DMS153 treated with DMSO at 0.1 percent for 48 hours (cell line): ENCODE measurements at regions not wholly inside any gene's neighbourhood (a gene's known extent, or its start where the extent isn't known, plus 50 kb on each side); places are given as distances from the start of the nearest gene placed in this dataset.

Source experiments
- DNase-seq: peaks from one replicate; lab custom pipeline; 2025; ENCODE audit not compliant: unreplicated experiment; lab: John Stamatoyannopoulos, UW

GRCh38 chr13:74620308-74620707 lies 486.1 kb upstream of the KLF12 start:
- DNase-seq: no peak

DNA sequence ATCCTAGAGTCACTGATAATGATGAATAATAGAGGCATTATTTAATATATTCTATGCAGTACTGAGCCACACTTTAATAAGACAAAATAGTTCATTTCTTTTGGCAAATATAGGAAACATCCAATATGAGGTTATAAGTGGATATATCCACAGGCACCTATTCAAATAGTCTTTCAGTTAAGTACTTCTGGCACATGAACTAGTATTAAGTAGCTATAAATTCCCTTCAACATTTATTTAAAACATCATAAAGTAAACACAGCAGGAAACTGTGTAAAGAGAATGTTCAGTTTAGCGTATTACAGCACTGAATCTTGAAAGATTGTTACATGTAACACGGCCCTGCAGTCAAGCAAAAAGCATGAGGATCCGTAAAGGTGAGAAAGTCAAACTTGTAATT lies 463.3 kb upstream of the KLF12 start:
- no peak for DNase-seq

- no peak for DNase-seq
These were observed 462.5 kb upstream of the KLF12 start for GRCh38 chr13:74596691-74597090.

GRCh38 chr13:74593688-74594087 lies 459.5 kb upstream of the KLF12 start:
- DNase-seq: no peak

DNA sequence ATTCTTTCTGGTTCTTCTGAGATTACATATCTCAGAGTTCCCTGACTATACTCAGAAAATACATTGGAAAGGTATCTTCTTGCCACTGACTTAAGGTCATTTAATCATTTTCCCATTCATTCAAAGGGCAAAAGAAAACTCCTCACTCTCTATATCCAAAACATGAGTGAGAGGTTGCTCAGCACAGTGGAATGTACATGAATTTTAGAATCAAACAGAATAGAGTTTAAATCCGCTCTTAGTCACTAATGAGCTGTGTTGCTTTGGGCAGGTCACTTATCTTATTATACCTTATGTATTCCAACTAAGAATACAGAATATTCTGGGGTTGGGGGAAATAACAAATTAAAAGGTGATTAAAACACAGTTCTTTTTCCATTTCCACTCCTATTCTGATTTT lies 452.6 kb upstream of the KLF12 start:
- no peak for DNase-seq

GRCh38 chr13:74576420-74576819 lies 442.2 kb upstream of the KLF12 start:
- no peak for DNase-seq

GRCh38 chr13:74575729-74576125 lies 441.5 kb upstream of the KLF12 start:
- peak; percentile 27 for DNase-seq

DNA sequence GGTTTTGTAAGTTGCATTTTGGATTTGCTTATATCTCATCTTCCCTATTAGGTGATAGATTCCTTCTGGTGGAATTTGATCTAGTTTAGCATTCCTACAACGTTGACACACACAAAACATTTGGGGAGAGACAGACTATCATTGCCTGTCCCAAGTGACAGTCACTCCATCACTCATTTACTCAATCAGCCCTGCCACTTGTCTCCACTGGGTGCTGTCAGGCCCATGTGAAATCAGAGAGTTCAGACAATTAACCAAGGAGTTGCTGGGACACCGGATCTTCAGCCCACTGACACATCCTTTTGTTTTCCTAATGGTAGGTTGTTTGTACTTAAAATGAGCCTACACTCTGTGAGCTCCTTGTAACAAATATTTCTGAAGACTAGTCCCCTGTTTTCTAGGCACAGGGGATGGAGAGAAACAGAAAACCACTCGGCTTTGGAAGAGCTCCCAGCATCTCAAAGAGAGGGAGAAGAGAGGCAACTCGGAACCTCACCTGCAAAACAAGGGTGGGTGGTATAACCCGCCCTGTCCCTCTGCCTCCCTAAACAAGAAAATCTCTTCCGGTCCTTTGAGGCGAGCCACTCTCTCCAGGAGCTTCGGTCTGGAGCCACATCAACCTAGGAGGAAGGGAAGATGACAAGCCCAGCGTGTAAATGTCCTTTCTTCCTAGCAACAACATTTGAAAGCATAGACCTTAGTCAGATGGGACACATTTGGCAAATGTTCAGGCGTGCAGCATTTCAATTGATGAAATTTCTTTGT lies 440.9 kb upstream of the KLF12 start:
- DNase-seq: no peak

DNA sequence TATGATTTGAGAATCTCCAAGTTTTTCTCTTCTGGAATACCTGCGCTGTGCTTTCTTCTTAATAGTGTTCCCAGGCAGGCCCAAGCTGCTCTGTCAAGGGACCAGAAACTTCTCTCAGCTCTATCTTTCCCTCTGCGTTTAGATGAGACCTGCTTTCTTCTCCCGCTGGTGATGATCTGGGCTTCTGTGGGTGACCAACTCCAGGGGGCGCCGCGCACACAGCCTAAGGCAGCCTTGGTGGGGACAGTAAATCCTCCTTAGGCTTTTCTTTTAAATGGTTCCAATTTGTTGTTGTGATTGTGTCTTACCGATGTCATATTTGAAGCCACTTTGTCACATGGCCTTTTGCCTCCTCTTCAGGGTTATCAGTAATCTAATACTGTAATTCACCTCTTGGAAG lies 439.4 kb upstream of the KLF12 start:
- DNase-seq: no peak

- no peak for DNase-seq
These were observed 437.6 kb upstream of the KLF12 start for GRCh38 chr13:74571811-74572210.

DNA sequence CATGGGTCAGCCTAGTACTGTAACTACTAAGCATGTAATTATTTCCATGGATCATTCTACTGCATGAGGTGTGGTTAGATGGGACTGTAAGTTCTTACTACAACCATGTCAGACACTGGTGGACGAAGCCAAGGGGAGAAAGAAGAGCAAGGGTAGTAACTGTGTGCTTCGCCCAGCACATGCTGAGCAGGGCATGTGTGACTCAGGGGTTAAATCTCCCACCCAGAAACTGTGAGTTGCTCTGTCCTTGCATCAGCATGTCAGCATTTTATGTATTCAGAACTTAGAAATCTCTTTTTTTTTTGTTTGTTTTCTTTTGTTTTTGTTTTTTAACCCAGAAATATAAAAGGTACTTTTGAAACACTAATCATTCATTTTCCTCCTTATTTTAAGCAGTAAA lies 436.6 kb upstream of the KLF12 start:
- DNase-seq: no peak

DNA sequence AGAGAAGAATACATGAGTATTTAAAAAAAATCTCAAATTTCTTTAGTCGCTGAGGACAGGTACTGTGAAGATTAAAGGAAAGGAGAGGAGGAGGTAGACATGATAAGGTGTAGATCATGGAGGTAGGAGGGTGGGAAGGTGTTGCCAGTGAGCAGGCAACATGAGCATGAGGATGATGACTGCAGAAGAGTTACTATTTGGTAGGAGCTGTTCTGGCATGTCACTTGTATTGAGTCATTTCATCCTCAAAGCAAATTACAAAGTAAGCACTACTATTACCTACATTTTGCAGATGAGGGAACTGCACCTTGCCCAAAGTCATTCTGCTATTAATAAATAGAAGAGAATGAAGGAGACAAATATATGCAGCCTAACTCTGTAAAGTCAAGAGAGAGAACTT lies 435.8 kb upstream of the KLF12 start:
- no peak for DNase-seq

DNA sequence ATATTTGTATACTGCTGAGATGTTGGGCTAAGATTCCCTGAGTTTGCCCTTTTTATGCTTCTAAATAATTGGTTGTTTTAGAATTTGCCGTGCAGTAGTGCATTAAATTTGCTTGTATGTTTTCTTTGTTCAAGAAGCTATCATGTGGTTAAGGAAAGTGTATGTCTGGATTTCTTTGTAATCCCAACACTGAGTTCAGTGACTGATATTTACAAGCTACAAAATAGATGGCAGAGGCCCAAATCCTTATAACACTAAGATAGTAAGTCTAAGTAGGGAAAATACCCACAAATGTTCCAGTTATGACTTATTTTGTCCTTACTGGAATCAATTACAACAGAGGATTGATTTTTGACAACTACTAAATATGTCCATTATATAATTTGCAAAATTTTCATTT lies 435.0 kb upstream of the KLF12 start:
- DNase-seq: no peak

- DNase-seq: no peak
These were observed 433.3 kb upstream of the KLF12 start for GRCh38 chr13:74567485-74567884.

GRCh38 chr13:74562381-74562780 lies 428.2 kb upstream of the KLF12 start:
- no peak for DNase-seq

DNA sequence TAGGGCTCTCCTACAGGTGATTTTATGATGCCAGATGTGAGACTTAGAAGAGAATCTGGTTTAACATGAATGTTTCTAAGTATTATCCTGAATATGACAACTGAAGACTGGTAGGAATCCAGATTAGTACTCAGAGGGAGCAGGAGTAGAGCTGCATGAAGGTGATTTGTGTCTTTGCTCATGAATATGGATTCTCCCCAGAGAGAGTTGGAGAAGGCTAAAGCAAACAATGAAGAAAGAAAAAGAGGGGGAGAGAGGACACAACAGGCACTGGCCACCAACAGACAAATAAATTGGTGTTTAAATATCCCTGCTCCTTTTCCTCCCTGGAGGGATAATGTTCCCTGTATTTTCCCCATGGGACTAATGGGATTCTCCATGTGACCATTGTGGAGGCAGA lies 427.0 kb upstream of the KLF12 start:
- no peak for DNase-seq

DNA sequence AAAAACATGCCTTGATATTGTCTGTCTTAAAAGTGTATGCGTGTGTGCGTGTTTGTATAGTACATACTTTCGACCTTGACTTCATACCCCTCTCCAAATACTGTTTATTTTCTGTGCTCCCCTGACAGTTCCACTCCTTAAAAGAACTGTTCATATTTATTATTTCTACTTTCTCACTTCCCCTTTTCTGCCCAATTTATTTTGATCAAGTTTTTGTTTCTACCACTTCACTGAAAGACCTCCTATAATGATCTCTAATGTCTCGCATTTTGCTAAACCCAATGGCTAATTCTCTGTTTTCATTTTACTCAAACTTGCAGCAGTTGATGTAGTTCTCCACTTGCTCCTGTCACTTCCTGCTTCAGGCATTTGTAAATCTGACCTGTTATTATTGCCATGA lies 426.1 kb upstream of the KLF12 start:
- no peak for DNase-seq

DNA sequence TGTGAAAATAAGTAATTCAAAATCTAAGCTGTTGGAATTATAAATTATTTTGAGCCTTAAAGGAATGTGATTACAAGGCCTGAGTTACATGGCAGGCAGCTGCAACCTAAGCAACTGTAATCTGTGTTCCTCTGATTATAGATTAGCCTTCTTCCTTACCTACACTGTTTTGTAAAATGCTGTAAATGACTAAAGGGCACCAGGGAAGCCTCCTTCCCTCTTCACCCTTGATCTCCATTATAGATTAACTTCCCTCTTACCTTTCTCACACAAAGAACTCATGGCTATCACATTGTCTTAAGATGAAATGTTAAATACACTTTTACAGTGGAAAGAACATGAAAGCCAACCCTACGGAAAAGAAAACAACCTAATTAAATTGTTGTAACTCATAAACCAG lies 423.7 kb upstream of the KLF12 start:
- no peak for DNase-seq

- no peak for DNase-seq
These were observed 421.6 kb upstream of the KLF12 start for GRCh38 chr13:74555651-74556420.

- DNase-seq: no peak
These were observed 421.0 kb upstream of the KLF12 start for GRCh38 chr13:74555276-74555625.

GRCh38 chr13:74554569-74555275 lies 420.5 kb upstream of the KLF12 start:
- DNase-seq: no peak

GRCh38 chr13:74550039-74550438 lies 415.8 kb upstream of the KLF12 start:
- DNase-seq: no peak
